ENCODE measurements at regions not wholly inside any gene's neighbourhood (a gene's known extent, or its start where the extent isn't known, plus 50 kb on each side); places are given as distances from the start of the nearest gene placed in this dataset.
"Not testable (repeated sequence)": the region's sequence is repeated elsewhere in the genome, so short reads cannot be mapped to it uniquely, and the experiment has no call there.

GRCh38 chr6:137634177-137634576 lies 140.0 kb upstream of the OLIG3 start:
- not testable (repeated sequence) for H3K9me3 Mint-ChIP-seq; H3K4me3 Mint-ChIP-seq; ATAC-seq (replicated peaks in 1 of 2); DNase-seq; H3K27me3 Mint-ChIP-seq (ENCODE audit: low read depth); H3K36me3 Mint-ChIP-seq (ENCODE audit: insufficient read depth in 2 of 2); H3K27ac Mint-ChIP-seq
- H3K4me1 Mint-ChIP-seq (ENCODE audit: low read depth), result peaks cover 24% of the 10 kb centered on the region

GRCh38 chr6:137637121-137637520 lies 142.9 kb upstream of the OLIG3 start:
- Mint-ChIP-seq H3K27ac (no peak overlapping the region), H3K27me3 (ENCODE audit: low read depth) (peaks cover 6% of the 10 kb centered on the region), H3K4me1 (ENCODE audit: low read depth) (peaks cover 30% of the 10 kb centered on the region), H3K4me3 (no peak overlapping the region), H3K36me3 (ENCODE audit: insufficient read depth in 2 of 2) (no peaks in the 10 kb centered on the region), H3K9me3 (no peaks in the 10 kb centered on the region)
- DNase-seq (no peak), ATAC-seq (replicated peaks in 1 of 2) (no peak)

- Mint-ChIP-seq H3K36me3 (ENCODE audit: insufficient read depth in 2 of 2) (no peaks in the 10 kb centered on the region), H3K4me1 (ENCODE audit: low read depth) (peaks cover 30% of the 10 kb centered on the region), H3K27ac (peak overlapping the region; percentile 56), H3K9me3 (no peaks in the 10 kb centered on the region), H3K27me3 (ENCODE audit: low read depth) (no peaks in the 10 kb centered on the region), H3K4me3 (peak overlapping the region; percentile 31 to 67)
- ATAC-seq (replicated peaks in 1 of 2), result peak; percentile 74 to 80
- DNase-seq, result no peak
Measured at GRCh38 chr6:137638926-137639706, 144.9 kb upstream of the OLIG3 start.

GRCh38 chr6:137640086-137640485 lies 145.9 kb upstream of the OLIG3 start:
- Mint-ChIP-seq H3K27ac (no peak overlapping the region), H3K27me3 (ENCODE audit: low read depth) (peaks cover 6% of the 10 kb centered on the region), H3K4me3 (no peak overlapping the region), H3K36me3 (ENCODE audit: insufficient read depth in 2 of 2) (no peaks in the 10 kb centered on the region), H3K9me3 (no peaks in the 10 kb centered on the region), H3K4me1 (ENCODE audit: low read depth) (peaks cover 30% of the 10 kb centered on the region)
- ATAC-seq (replicated peaks in 1 of 2), result no peak
- DNase-seq, result no peak

- no peaks in the 10 kb centered on the region for H3K9me3 Mint-ChIP-seq
- DNase-seq, result peak; percentile 64 to 69
- H3K36me3 Mint-ChIP-seq (ENCODE audit: insufficient read depth in 2 of 2), result no peaks in the 10 kb centered on the region
- H3K4me3 Mint-ChIP-seq, result no peak overlapping the region
- no peak overlapping the region for H3K27ac Mint-ChIP-seq
- H3K4me1 Mint-ChIP-seq (ENCODE audit: low read depth), result peaks cover 24% of the 10 kb centered on the region
- peaks cover 6% of the 10 kb centered on the region for H3K27me3 Mint-ChIP-seq (ENCODE audit: low read depth)
- ATAC-seq (replicated peaks in 1 of 2), result peak; percentile 84 to 85
Measured at GRCh38 chr6:137641474-137642077, 147.4 kb upstream of the OLIG3 start.

- not testable (repeated sequence) for DNase-seq; H3K4me3 Mint-ChIP-seq; H3K36me3 Mint-ChIP-seq (ENCODE audit: insufficient read depth in 2 of 2); H3K27ac Mint-ChIP-seq; H3K9me3 Mint-ChIP-seq; ATAC-seq (replicated peaks in 1 of 2)
- Mint-ChIP-seq H3K27me3 (ENCODE audit: low read depth) (peaks cover 21% of the 10 kb centered on the region), H3K4me1 (ENCODE audit: low read depth) (peaks cover 31% of the 10 kb centered on the region)
Measured at GRCh38 chr6:137643210-137643609, 149.0 kb upstream of the OLIG3 start.

GRCh38 chr6:137643644-137644043 lies 149.4 kb upstream of the OLIG3 start:
- H3K36me3 Mint-ChIP-seq (ENCODE audit: insufficient read depth in 2 of 2); H3K9me3 Mint-ChIP-seq; H3K4me3 Mint-ChIP-seq; H3K27ac Mint-ChIP-seq; DNase-seq; ATAC-seq (replicated peaks in 1 of 2): not testable (repeated sequence)
- Mint-ChIP-seq H3K27me3 (ENCODE audit: low read depth) (peaks cover 23% of the 10 kb centered on the region), H3K4me1 (ENCODE audit: low read depth) (peaks cover 31% of the 10 kb centered on the region)

GRCh38 chr6:137645850-137646249 lies 151.7 kb upstream of the OLIG3 start:
- Mint-ChIP-seq H3K4me3 (no peak overlapping the region), H3K9me3 (no peaks in the 10 kb centered on the region), H3K27me3 (ENCODE audit: low read depth) (peaks cover 23% of the 10 kb centered on the region), H3K36me3 (ENCODE audit: insufficient read depth in 2 of 2) (no peaks in the 10 kb centered on the region), H3K27ac (no peak overlapping the region), H3K4me1 (ENCODE audit: low read depth) (peaks cover 20% of the 10 kb centered on the region)
- no peak for ATAC-seq (replicated peaks in 1 of 2)
- no peak for DNase-seq

- DNase-seq (no peak), ATAC-seq (replicated peaks in 1 of 2) (no peak)
- H3K27me3 Mint-ChIP-seq (ENCODE audit: low read depth), result peaks cover 23% of the 10 kb centered on the region
- no peaks in the 10 kb centered on the region for H3K9me3 Mint-ChIP-seq
- no peak overlapping the region for H3K27ac Mint-ChIP-seq
- no peak overlapping the region for H3K4me3 Mint-ChIP-seq
- peaks cover 20% of the 10 kb centered on the region for H3K4me1 Mint-ChIP-seq (ENCODE audit: low read depth)
- no peaks in the 10 kb centered on the region for H3K36me3 Mint-ChIP-seq (ENCODE audit: insufficient read depth in 2 of 2)
Measured at GRCh38 chr6:137646484-137646883, 152.3 kb upstream of the OLIG3 start.

GRCh38 chr6:137647762-137648447 lies 153.7 kb upstream of the OLIG3 start:
- Mint-ChIP-seq H3K4me3 (peak overlapping the region in 1 of 2 donors; percentile 58), H3K27ac (peak overlapping the region; percentile 12)
- peak; percentile 82 to 97 for ATAC-seq (replicated peaks in 1 of 2)

GRCh38 chr6:137650720-137651119 lies 156.5 kb upstream of the OLIG3 start:
- Mint-ChIP-seq H3K4me3 (no peak overlapping the region), H3K27me3 (ENCODE audit: low read depth) (peaks cover 17% of the 10 kb centered on the region), H3K4me1 (ENCODE audit: low read depth) (peaks cover 20% of the 10 kb centered on the region), H3K27ac (no peak overlapping the region), H3K9me3 (no peaks in the 10 kb centered on the region), H3K36me3 (ENCODE audit: insufficient read depth in 2 of 2) (peaks cover 0 to under 1% of the 10 kb centered on the region in 2 donors)
- no peak for ATAC-seq (replicated peaks in 1 of 2)
- DNase-seq, result no peak

More at GRCh38 chr6:137647762-137648447, 153.7 kb upstream of the OLIG3 start:
- no peak for DNase-seq
- H3K27me3 Mint-ChIP-seq (ENCODE audit: low read depth), result peaks cover 23% of the 10 kb centered on the region
- peaks cover 20% of the 10 kb centered on the region for H3K4me1 Mint-ChIP-seq (ENCODE audit: low read depth)
- no peaks in the 10 kb centered on the region for H3K9me3 Mint-ChIP-seq
- no peaks in the 10 kb centered on the region for H3K36me3 Mint-ChIP-seq (ENCODE audit: insufficient read depth in 2 of 2)

- peaks cover 21% of the 10 kb centered on the region for H3K4me1 Mint-ChIP-seq (ENCODE audit: low read depth)
- H3K4me3 Mint-ChIP-seq, result no peak overlapping the region
- H3K36me3 Mint-ChIP-seq (ENCODE audit: insufficient read depth in 2 of 2), result peaks cover 0 to 1% of the 10 kb centered on the region in 2 donors
- ATAC-seq (replicated peaks in 1 of 2) (no peak), DNase-seq (no peak)
- H3K9me3 Mint-ChIP-seq, result no peaks in the 10 kb centered on the region
- peaks cover 17% of the 10 kb centered on the region for H3K27me3 Mint-ChIP-seq (ENCODE audit: low read depth)
- H3K27ac Mint-ChIP-seq, result no peak overlapping the region
Measured at GRCh38 chr6:137651178-137651577, 157.0 kb upstream of the OLIG3 start.

GRCh38 chr6:137651591-137652335 lies 157.6 kb upstream of the OLIG3 start:
- H3K9me3 Mint-ChIP-seq, result no peaks in the 10 kb centered on the region
- H3K27me3 Mint-ChIP-seq (ENCODE audit: low read depth), result peaks cover 16% of the 10 kb centered on the region
- no peak for DNase-seq
- H3K4me3 Mint-ChIP-seq, result no peak overlapping the region
- ATAC-seq (replicated peaks in 1 of 2), result no peak
- H3K36me3 Mint-ChIP-seq (ENCODE audit: insufficient read depth in 2 of 2), result peaks cover 0 to 1% of the 10 kb centered on the region in 2 donors
- peaks cover 25% of the 10 kb centered on the region for H3K4me1 Mint-ChIP-seq (ENCODE audit: low read depth)
- no peak overlapping the region for H3K27ac Mint-ChIP-seq
